ENCODE measurements at regions not wholly inside any gene's neighbourhood (a gene's known extent, or its start where the extent isn't known, plus 50 kb on each side); places are given as distances from the start of the nearest gene placed in this dataset.

DNA sequence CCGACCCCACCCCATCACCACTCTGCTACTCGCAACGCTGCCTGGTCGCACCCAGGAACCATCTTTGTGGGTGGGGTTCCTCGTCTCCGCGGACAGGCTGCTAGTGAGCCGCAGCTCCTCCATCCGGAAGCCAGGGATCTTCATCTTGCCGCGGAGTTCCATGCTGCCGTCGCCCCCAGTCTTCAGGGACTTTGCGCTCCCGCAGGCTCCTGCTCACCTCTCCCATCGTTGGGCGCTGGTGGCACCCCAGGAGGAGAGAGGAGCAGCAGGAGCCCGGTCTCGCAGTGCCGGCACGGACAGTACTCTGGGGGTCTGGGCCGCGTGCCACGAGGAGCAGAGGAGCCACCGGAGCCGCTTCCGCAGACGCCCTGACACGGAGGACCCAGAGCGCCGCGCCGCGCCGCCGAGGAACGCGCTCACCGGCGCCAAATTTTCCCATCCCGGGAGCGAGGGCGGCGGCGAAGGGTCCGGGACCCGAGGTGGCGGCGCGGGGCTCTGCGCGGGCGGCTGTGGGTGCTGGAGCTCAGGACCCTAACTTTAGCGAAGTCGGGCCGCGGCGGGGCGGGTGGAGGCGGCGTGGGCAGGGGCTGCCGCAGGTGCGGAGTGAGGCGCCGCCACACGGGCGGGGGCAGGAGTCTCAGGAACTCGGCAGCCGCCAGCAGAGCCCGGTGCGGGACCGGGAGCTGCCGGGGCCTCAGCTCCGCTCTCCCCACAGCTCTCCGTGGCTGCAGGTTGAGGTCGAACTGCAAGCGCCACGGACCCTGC, 750.1 kb upstream of the SORCS1 start:
- H3K27me3 ChIP-seq (ENCODE audit: control insufficient read depth in 1 of 2, insufficient read depth in 2 of 2, low read length in 2 of 2) = peaks cover 0 to 15% of the 10 kb centered on the region in 2 donors
- H3K36me3 ChIP-seq (ENCODE audit: insufficient read depth, low read length) = no peaks in the 10 kb centered on the region
- no peak overlapping the region for H3K27ac ChIP-seq (ENCODE audit: low read depth, low read length)
- H3K4me1 ChIP-seq (ENCODE audit: insufficient read depth, low read length) = no peaks in the 10 kb centered on the region
- no peaks in the 10 kb centered on the region for H3K9me3 ChIP-seq (ENCODE audit: low read length)
- H3K9ac ChIP-seq (ENCODE audit: low read length) = no peak overlapping the region
- peak overlapping the region in 1 of 2 donors; percentile 20 for H3K4me3 ChIP-seq (ENCODE audit: low read depth in 1 of 2, low read length in 2 of 2)

DNA sequence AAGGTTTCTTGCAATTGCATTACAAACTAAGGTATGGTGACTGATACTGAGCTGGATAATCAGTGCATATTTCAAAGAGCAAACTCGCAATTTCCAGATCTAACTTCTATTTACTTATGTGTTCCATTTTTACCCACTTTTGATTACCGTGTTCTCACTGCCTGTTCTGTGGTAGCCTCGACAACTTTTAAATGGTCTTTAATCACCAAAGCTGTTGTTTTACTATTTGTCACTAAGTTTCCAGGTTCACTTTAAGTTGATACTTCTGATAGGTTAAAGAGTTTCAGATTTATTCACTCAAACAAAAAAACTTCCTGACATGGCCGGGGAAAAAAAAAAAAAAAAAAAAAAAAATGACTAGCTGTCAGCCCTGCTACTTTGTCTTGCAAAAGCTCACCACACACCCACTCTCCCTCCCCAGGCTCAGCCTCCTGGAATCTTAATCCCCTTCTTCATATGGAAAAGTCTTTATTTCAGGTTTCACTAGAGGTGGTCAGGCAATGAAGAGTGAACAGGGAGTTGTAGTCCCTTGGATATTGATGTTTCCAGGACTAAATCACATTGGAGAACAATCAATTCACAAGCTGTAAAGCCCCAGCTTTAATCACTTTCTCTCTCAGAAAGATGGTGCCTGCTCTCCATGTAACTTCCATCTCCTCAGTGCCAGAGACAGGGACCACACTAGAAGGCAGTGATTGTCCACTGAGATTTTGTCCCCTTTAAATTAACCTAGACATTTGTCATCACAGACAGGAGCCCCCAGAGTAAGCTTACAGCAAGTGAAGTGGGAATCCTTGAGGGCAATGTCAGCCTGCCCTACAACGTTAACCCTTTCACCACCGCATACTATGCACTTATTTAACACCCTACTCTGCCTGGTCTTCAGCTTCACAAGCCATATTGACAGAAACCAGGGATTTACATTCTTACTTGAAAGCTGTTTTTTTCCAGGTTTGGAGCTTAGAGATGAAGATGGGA, 749.1 kb upstream of the SORCS1 start:
- no peak overlapping the region for H3K9ac ChIP-seq (ENCODE audit: low read length)
- H3K9me3 ChIP-seq (ENCODE audit: low read length) = no peaks in the 10 kb centered on the region
- H3K27me3 ChIP-seq (ENCODE audit: control insufficient read depth in 1 of 2, insufficient read depth in 2 of 2, low read length in 2 of 2) = peaks cover 0 to 15% of the 10 kb centered on the region in 2 donors

DNA sequence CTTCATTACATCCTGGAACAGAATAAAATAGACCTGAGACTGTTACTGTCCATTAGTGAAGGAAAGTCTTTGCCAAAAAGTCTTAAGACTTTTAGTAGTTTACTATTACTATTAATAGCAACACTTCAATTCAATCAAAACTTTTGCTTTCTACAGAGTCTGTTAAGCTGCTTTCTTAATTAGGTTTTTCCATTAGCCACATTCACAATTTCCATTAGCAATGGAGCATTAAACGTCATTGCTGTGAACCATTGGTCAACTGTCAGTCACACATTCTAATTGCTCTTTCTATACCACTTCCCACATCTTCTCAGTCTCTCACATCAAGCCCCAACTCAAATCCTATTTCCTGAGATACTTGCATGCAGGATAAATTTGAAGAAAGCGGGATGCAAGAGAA, 736.6 kb upstream of the SORCS1 start:
- Histone ChIP-seq H3K4me3 (ENCODE audit: low read depth in 1 of 2, low read length in 2 of 2) (no peak overlapping the region), H3K27me3 (ENCODE audit: control insufficient read depth in 1 of 2, insufficient read depth in 2 of 2, low read length in 2 of 2) (no peaks in the 10 kb centered on the region), H3K36me3 (ENCODE audit: insufficient read depth, low read length) (no peaks in the 10 kb centered on the region)

More for the DNA sequence above, 749.1 kb upstream of the SORCS1 start:
- Histone ChIP-seq H3K4me3 (ENCODE audit: low read depth in 1 of 2, low read length in 2 of 2) (no peak overlapping the region), H3K4me1 (ENCODE audit: insufficient read depth, low read length) (no peaks in the 10 kb centered on the region), H3K27ac (ENCODE audit: low read depth, low read length) (no peak overlapping the region), H3K36me3 (ENCODE audit: insufficient read depth, low read length) (no peaks in the 10 kb centered on the region)

DNA sequence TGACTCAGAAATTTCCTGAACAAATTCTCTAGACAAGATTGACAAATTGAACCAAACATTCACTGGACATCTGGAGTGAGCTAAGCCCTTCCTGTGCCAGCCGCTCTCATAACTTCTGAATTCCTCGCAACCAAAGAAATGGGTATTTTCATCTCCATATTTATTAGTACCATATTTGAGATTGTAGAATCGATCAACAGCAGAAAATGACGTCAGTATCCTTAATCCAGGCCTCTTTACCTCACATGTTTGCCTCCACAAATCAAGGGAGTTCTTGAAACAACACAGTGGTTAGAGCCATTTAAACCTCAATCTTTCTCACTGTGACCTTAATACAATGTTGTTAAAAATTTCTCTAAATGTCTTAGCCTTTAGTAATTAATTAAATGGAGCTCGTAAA, 735.6 kb upstream of the SORCS1 start:
- Histone ChIP-seq H3K27ac (ENCODE audit: low read depth, low read length) (no peak overlapping the region), H3K4me1 (ENCODE audit: insufficient read depth, low read length) (no peaks in the 10 kb centered on the region), H3K36me3 (ENCODE audit: insufficient read depth, low read length) (no peaks in the 10 kb centered on the region), H3K4me3 (ENCODE audit: low read depth in 1 of 2, low read length in 2 of 2) (no peak overlapping the region), H3K27me3 (ENCODE audit: control insufficient read depth in 1 of 2, insufficient read depth in 2 of 2, low read length in 2 of 2) (no peaks in the 10 kb centered on the region), H3K9me3 (ENCODE audit: low read length) (no peaks in the 10 kb centered on the region), H3K9ac (ENCODE audit: low read length) (no peak overlapping the region)

More for the DNA sequence above, 736.6 kb upstream of the SORCS1 start:
- H3K9me3 ChIP-seq (ENCODE audit: low read length) = no peaks in the 10 kb centered on the region
- no peak overlapping the region for H3K27ac ChIP-seq (ENCODE audit: low read depth, low read length)
- H3K4me1 ChIP-seq (ENCODE audit: insufficient read depth, low read length) = no peaks in the 10 kb centered on the region
- no peak overlapping the region for H3K9ac ChIP-seq (ENCODE audit: low read length)

DNA sequence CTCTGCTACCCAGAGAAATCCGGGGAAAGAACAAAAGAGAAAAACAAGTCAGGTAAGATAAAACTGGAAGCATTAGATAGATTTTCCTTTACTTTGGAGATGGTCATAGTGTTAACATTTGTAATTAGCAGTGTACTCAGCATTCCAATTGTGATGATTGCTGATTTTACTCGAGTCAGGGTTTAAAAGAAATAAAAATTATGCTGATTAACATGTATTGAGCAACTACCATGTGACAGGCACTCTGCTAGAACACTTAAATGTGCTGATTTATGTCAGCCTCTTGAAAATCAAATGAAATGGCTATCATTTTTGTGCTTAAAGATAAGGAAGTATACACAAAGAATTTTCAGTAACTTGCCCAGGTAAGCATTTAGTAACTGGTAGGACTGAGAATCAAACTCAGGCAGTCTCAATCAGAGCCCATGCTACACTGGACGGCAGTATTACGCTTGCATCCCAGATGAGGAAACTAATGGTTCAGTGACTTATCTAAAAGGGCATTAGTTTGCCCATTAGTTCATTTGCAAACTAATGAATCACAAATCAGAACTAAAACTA, 735.1 kb upstream of the SORCS1 start:
- Histone ChIP-seq H3K27me3 (ENCODE audit: control insufficient read depth in 1 of 2, insufficient read depth in 2 of 2, low read length in 2 of 2) (no peaks in the 10 kb centered on the region), H3K4me3 (ENCODE audit: low read depth in 1 of 2, low read length in 2 of 2) (no peak overlapping the region), H3K27ac (ENCODE audit: low read depth, low read length) (no peak overlapping the region), H3K9ac (ENCODE audit: low read length) (no peak overlapping the region), H3K36me3 (ENCODE audit: insufficient read depth, low read length) (no peaks in the 10 kb centered on the region), H3K4me1 (ENCODE audit: insufficient read depth, low read length) (no peaks in the 10 kb centered on the region), H3K9me3 (ENCODE audit: low read length) (no peaks in the 10 kb centered on the region)

DNA sequence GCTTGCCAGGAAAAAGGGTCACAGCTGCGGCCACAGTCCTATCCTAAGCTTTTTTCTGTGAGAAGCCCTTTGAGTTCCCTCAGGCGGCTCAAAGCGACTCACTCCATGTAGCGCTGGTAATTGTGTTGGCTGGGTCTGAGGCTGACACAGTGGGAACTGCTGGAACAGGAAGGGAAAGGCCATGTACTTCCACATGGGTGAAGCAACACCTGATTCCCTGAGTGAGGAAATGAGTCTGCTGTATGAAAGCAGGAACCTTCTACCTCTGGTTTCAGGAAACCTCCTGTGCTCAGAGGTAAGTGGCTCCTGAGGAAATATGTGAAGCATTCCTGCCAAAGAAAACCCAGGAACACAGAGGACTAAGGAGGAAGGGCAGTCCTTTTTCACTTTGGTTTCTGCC, 734.6 kb upstream of the SORCS1 start:
- Histone ChIP-seq H3K27me3 (ENCODE audit: control insufficient read depth in 1 of 2, insufficient read depth in 2 of 2, low read length in 2 of 2) (no peaks in the 10 kb centered on the region), H3K4me1 (ENCODE audit: insufficient read depth, low read length) (no peaks in the 10 kb centered on the region), H3K9me3 (ENCODE audit: low read length) (no peaks in the 10 kb centered on the region), H3K27ac (ENCODE audit: low read depth, low read length) (no peak overlapping the region), H3K36me3 (ENCODE audit: insufficient read depth, low read length) (no peaks in the 10 kb centered on the region), H3K4me3 (ENCODE audit: low read depth in 1 of 2, low read length in 2 of 2) (no peak overlapping the region), H3K9ac (ENCODE audit: low read length) (no peak overlapping the region)

DNA sequence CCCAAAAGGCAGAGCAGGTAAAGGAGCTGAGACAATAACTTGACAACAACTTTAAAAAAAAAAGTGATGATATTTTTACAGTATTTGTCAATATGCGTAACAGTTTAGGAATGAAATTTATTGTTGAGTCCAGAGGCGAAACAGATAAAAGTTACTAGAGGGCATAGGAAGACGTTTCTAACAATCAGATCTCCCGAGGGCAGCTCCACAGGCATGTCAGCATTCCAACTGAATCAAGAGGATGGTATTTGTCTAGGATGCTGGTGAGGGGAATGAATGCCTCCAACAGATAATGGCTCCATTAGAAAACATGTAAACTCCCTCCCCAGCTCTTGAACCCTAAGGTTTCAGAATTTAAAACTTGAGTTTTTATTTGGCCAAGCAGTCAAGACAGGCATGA, 733.9 kb upstream of the SORCS1 start:
- Histone ChIP-seq H3K27ac (ENCODE audit: low read depth, low read length) (no peak overlapping the region), H3K9ac (ENCODE audit: low read length) (no peak overlapping the region), H3K4me1 (ENCODE audit: insufficient read depth, low read length) (no peaks in the 10 kb centered on the region)

DNA sequence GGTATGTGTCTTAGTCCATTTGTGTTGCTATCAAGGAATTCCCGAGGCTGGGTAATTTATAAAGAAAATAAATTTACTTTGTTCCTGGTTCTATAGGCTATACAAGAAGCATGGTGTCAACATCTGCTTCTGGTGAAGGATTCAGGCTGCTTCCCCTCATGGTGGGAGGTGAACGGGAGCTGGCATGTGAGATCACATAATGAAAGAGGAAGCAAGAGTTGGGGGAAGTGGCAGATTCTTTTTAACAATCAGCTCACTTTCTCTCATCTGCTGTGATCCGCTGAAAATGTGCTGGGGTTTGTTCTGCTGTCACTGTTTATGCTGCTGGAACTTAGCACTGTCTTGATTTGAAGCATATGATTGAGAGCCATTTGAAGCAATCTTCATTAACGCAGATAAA, 730.0 kb upstream of the SORCS1 start:
- Histone ChIP-seq H3K9me3 (ENCODE audit: low read length) (no peaks in the 10 kb centered on the region), H3K9ac (ENCODE audit: low read length) (no peak overlapping the region)

More for the DNA sequence above, 733.9 kb upstream of the SORCS1 start:
- H3K36me3 ChIP-seq (ENCODE audit: insufficient read depth, low read length) = no peaks in the 10 kb centered on the region
- H3K4me3 ChIP-seq (ENCODE audit: low read depth in 1 of 2, low read length in 2 of 2) = no peak overlapping the region
- no peaks in the 10 kb centered on the region for H3K27me3 ChIP-seq (ENCODE audit: control insufficient read depth in 1 of 2, insufficient read depth in 2 of 2, low read length in 2 of 2)
- H3K9me3 ChIP-seq (ENCODE audit: low read length) = no peaks in the 10 kb centered on the region

DNA sequence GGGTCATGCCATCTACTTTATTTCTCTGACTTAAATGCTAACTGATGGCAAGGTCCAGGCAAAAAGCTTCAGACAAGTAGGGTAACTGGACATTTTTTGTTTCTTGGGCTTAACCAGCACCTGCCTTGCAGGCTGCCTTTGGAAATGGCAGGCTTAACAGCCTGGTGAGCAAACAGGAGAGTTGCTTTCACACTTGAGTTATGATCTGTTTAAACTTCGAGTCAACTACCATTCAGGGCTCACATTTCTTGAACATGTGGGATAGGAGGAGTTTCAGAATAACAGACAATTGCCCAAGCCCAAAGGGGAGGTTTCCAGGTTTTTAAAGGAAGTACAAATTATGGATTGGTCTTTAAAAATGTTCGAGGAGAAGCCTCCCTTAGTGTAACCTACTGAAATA, 724.6 kb upstream of the SORCS1 start:
- H3K4me1 ChIP-seq (ENCODE audit: insufficient read depth, low read length) = no peaks in the 10 kb centered on the region
- H3K9me3 ChIP-seq (ENCODE audit: low read length) = no peaks in the 10 kb centered on the region
- H3K36me3 ChIP-seq (ENCODE audit: insufficient read depth, low read length) = no peaks in the 10 kb centered on the region
- no peak overlapping the region for H3K27ac ChIP-seq (ENCODE audit: low read depth, low read length)
- no peak overlapping the region for H3K9ac ChIP-seq (ENCODE audit: low read length)
- H3K27me3 ChIP-seq (ENCODE audit: control insufficient read depth in 1 of 2, insufficient read depth in 2 of 2, low read length in 2 of 2) = no peaks in the 10 kb centered on the region
- H3K4me3 ChIP-seq (ENCODE audit: low read depth in 1 of 2, low read length in 2 of 2) = no peak overlapping the region

More for the DNA sequence above, 730.0 kb upstream of the SORCS1 start:
- Histone ChIP-seq H3K27me3 (ENCODE audit: control insufficient read depth in 1 of 2, insufficient read depth in 2 of 2, low read length in 2 of 2) (no peaks in the 10 kb centered on the region), H3K27ac (ENCODE audit: low read depth, low read length) (no peak overlapping the region), H3K4me3 (ENCODE audit: low read depth in 1 of 2, low read length in 2 of 2) (no peak overlapping the region), H3K36me3 (ENCODE audit: insufficient read depth, low read length) (no peaks in the 10 kb centered on the region), H3K4me1 (ENCODE audit: insufficient read depth, low read length) (no peaks in the 10 kb centered on the region)

DNA sequence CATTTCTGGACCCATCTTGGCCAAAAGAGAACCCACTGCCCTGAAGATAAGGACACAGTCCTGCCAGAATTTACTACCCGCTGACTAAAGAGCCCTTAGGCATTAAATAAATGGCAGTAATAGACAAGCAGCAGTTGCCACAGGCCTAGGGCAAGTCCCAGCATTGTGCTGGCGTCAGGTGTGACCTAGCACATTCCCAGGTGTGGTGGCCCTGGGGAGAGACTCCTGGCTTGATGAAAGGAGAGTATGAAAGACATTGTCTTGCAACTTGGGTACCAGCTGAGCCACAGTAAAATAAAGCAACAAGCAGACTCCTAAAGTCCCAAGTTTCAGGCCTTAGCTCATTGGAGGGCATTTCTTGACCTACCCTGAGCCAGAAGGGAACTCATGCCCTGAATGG, 715.7 kb upstream of the SORCS1 start:
- no peaks in the 10 kb centered on the region for H3K4me1 ChIP-seq (ENCODE audit: insufficient read depth, low read length)
- no peaks in the 10 kb centered on the region for H3K9me3 ChIP-seq (ENCODE audit: low read length)
- H3K36me3 ChIP-seq (ENCODE audit: insufficient read depth, low read length) = no peaks in the 10 kb centered on the region
- H3K27ac ChIP-seq (ENCODE audit: low read depth, low read length) = no peak overlapping the region
- H3K27me3 ChIP-seq (ENCODE audit: control insufficient read depth in 1 of 2, insufficient read depth in 2 of 2, low read length in 2 of 2) = no peaks in the 10 kb centered on the region
- H3K4me3 ChIP-seq (ENCODE audit: low read depth in 1 of 2, low read length in 2 of 2) = no peak overlapping the region
- H3K9ac ChIP-seq (ENCODE audit: low read length) = no peak overlapping the region

DNA sequence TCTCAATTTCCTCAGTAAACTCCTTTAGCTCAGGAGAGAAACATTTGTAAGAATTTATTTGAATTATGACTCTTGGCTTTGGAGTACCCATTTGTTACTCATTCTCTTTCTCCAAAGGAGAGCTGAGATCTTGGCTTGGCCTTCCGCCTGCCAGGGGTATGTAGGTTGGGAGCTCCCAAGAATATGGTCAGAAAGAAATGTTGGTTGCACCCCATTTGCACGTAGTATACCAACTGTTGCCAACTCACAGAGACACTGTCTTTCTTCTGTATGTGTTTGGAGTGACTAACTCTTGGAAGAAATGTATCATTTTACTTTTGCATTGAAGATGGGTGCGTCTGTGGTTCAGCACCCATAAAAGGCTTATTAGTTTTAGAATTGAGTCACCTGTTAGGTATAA, 708.5 kb upstream of the SORCS1 start:
- no peak overlapping the region for H3K9ac ChIP-seq (ENCODE audit: low read length)
- H3K4me1 ChIP-seq (ENCODE audit: insufficient read depth, low read length) = no peaks in the 10 kb centered on the region
- no peaks in the 10 kb centered on the region for H3K27me3 ChIP-seq (ENCODE audit: control insufficient read depth in 1 of 2, insufficient read depth in 2 of 2, low read length in 2 of 2)
- no peaks in the 10 kb centered on the region for H3K36me3 ChIP-seq (ENCODE audit: insufficient read depth, low read length)
- H3K4me3 ChIP-seq (ENCODE audit: low read depth in 1 of 2, low read length in 2 of 2) = no peak overlapping the region
- no peaks in the 10 kb centered on the region for H3K9me3 ChIP-seq (ENCODE audit: low read length)
- H3K27ac ChIP-seq (ENCODE audit: low read depth, low read length) = no peak overlapping the region

All from muscle layer of colon (tissue), 2 donors.